ENCODE measurements at regions not wholly inside any gene's neighbourhood (a gene's known extent, or its start where the extent isn't known, plus 50 kb on each side); places are given as distances from the start of the nearest gene placed in this dataset.

DNA sequence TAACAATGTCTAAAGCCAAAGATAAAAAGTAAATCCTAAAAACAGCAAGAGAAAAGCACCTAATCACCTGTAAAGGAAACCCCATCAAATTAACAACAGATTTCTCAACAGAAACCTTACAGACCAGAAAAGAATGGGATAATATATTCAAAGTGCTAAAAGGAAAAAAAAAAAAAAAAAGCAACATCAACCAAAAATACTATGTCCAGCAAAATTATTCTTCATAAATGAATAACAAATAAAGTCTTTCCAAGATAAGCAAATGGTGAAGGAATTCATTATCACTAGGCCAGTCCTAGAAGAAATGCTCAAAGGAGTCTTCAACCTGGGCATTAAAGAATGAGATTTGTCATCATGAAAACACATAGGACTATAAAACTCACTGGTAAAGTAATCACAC lies 192.0 kb upstream of the UBASH3B start:
- no peak for TF ChIP-seq EZH2 (IDR thresholded peaks at IDR 0.05; ENCODE audit: borderline replicate concordance, low read depth, low read length, severe bottlenecking)
- TF ChIP-seq, protein P1, sequence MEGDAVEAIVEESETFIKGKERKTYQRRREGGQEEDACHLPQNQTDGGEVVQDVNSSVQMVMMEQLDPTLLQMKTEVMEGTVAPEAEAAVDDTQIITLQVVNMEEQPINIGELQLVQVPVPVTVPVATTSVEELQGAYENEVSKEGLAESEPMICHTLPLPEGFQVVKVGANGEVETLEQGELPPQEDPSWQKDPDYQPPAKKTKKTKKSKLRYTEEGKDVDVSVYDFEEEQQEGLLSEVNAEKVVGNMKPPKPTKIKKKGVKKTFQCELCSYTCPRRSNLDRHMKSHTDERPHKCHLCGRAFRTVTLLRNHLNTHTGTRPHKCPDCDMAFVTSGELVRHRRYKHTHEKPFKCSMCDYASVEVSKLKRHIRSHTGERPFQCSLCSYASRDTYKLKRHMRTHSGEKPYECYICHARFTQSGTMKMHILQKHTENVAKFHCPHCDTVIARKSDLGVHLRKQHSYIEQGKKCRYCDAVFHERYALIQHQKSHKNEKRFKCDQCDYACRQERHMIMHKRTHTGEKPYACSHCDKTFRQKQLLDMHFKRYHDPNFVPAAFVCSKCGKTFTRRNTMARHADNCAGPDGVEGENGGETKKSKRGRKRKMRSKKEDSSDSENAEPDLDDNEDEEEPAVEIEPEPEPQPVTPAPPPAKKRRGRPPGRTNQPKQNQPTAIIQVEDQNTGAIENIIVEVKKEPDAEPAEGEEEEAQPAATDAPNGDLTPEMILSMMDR (IDR thresholded peaks at IDR 0.05; ENCODE audit: borderline replicate concordance, extremely low read depth, low read length, poor library complexity, severe bottlenecking) = no peak
- no peaks in the 10 kb centered on the region for H4K20me1 ChIP-seq (ENCODE audit: insufficient read depth, low read length)
- no peaks in the 10 kb centered on the region for H3K79me2 ChIP-seq (ENCODE audit: insufficient read depth, low read length)
- no peak overlapping the region for H3K9ac ChIP-seq (ENCODE audit: low read depth, low read length)
- H3K36me3 ChIP-seq (ENCODE audit: insufficient read depth, low read length) = no peaks in the 10 kb centered on the region
- H3K9me3 ChIP-seq (ENCODE audit: insufficient read depth, low read length, severe bottlenecking) = no peaks in the 10 kb centered on the region
- no peak overlapping the region for H3K27ac ChIP-seq (ENCODE audit: low read length)
- DNase-seq = no peak
- no peak overlapping the region for H2AFZ ChIP-seq (ENCODE audit: low read depth, low read length)
- no peaks in the 10 kb centered on the region for H3K4me1 ChIP-seq (ENCODE audit: insufficient read depth, low read length)
- no peaks in the 10 kb centered on the region for H3K27me3 ChIP-seq (ENCODE audit: insufficient read depth, low read length, poor library complexity)
- H3K4me3 ChIP-seq (ENCODE audit: low read depth in 1 of 2, low read length in 2 of 2) = no peak overlapping the region
- no peak overlapping the region for H3K4me2 ChIP-seq (ENCODE audit: insufficient read depth, low read length)
- ATAC-seq (ENCODE audit: insufficient read depth, low read depth) = no peak

DNA sequence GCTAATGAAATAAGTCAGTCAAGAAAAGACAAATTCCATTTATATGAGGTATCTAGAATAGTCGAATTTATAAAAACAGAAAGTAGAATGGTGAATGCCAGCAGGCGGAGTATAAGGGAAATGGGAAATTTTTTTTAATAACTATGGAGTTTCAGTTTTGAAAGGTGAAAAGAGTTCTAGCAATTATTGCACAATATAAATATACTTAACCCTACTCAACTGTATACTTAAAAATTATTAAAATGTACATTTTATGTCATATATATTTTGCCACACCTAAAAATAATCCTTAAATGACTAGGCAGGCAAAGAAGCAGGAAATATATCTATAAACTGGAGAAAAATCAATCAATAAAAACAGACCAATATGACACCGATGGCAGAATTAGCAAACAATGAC lies 196.5 kb upstream of the UBASH3B start:
- Histone ChIP-seq H3K27me3 (ENCODE audit: insufficient read depth, low read length, poor library complexity) (no peaks in the 10 kb centered on the region), H3K4me1 (ENCODE audit: insufficient read depth, low read length) (no peaks in the 10 kb centered on the region), H3K79me2 (ENCODE audit: insufficient read depth, low read length) (no peaks in the 10 kb centered on the region), H3K27ac (ENCODE audit: low read length) (no peak overlapping the region), H3K9ac (ENCODE audit: low read depth, low read length) (no peak overlapping the region), H2AFZ (ENCODE audit: low read depth, low read length) (no peak overlapping the region), H3K4me2 (ENCODE audit: insufficient read depth, low read length) (no peak overlapping the region), H3K36me3 (ENCODE audit: insufficient read depth, low read length) (no peaks in the 10 kb centered on the region), H3K9me3 (ENCODE audit: insufficient read depth, low read length, severe bottlenecking) (peaks cover 2% of the 10 kb centered on the region), H3K4me3 (ENCODE audit: low read depth in 1 of 2, low read length in 2 of 2) (no peak overlapping the region), H4K20me1 (ENCODE audit: insufficient read depth, low read length) (no peaks in the 10 kb centered on the region)
- ATAC-seq (ENCODE audit: insufficient read depth, low read depth) = no peak
- DNase-seq = no peak
- no peak for TF ChIP-seq EZH2 (IDR thresholded peaks at IDR 0.05; ENCODE audit: borderline replicate concordance, low read depth, low read length, severe bottlenecking)
- TF ChIP-seq, protein P1 (IDR thresholded peaks at IDR 0.05; ENCODE audit: borderline replicate concordance, extremely low read depth, low read length, poor library complexity, severe bottlenecking) = no peak

DNA sequence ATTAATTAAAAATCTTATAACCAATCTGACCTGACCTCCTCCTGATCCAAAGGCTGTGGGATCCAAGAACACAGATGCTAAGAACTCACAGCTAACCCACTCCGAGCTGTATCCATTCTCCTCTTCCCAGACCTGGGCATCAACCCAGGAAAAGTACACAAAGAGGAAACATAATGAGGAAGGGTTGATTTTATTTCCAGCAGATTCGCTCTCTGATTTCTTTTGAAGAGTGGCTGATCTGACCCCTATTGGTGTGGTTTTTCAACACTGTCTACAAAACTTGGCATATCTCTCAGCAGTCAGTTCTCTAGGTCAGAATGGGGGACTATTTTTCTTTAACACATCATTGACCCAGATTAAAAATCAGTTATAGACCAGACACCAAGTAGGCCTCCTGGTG lies 201.9 kb upstream of the UBASH3B start:
- Histone ChIP-seq H3K27me3 (ENCODE audit: insufficient read depth, low read length, poor library complexity) (peaks cover 3% of the 10 kb centered on the region), H4K20me1 (ENCODE audit: insufficient read depth, low read length) (no peaks in the 10 kb centered on the region), H3K4me3 (ENCODE audit: low read depth in 1 of 2, low read length in 2 of 2) (no peak overlapping the region), H2AFZ (ENCODE audit: low read depth, low read length) (no peak overlapping the region), H3K36me3 (ENCODE audit: insufficient read depth, low read length) (no peaks in the 10 kb centered on the region), H3K4me1 (ENCODE audit: insufficient read depth, low read length) (no peaks in the 10 kb centered on the region), H3K79me2 (ENCODE audit: insufficient read depth, low read length) (no peaks in the 10 kb centered on the region), H3K9ac (ENCODE audit: low read depth, low read length) (no peak overlapping the region), H3K9me3 (ENCODE audit: insufficient read depth, low read length, severe bottlenecking) (peaks cover 2% of the 10 kb centered on the region), H3K4me2 (ENCODE audit: insufficient read depth, low read length) (no peak overlapping the region), H3K27ac (ENCODE audit: low read length) (no peak overlapping the region)
- ATAC-seq (ENCODE audit: insufficient read depth, low read depth) (no peak), DNase-seq (no peak)
- TF ChIP-seq, protein P1 (IDR thresholded peaks at IDR 0.05; ENCODE audit: borderline replicate concordance, extremely low read depth, low read length, poor library complexity, severe bottlenecking) = no peak
- TF ChIP-seq EZH2 (IDR thresholded peaks at IDR 0.05; ENCODE audit: borderline replicate concordance, low read depth, low read length, severe bottlenecking) = no peak

DNA sequence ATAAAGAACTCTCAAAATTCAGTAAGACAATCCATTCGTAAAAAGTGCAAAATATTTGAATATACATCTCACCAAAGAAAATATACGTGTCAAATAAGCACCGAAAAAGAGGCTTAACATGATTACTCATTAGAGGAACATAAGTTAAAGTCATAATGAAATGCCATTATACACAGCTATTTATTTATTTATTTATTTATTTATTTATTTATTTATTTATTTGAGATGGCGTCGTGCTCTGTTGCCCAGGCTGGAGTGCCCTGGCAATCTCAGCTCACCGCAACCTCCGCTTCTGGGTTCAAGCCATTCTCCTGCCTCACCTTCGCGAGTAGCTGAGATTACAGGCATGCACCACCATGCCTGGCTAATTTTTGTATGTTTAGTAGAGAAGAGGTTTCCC lies 203.6 kb upstream of the UBASH3B start:
- no peak overlapping the region for H3K4me3 ChIP-seq (ENCODE audit: low read depth in 1 of 2, low read length in 2 of 2)
- H3K9ac ChIP-seq (ENCODE audit: low read depth, low read length) = no peak overlapping the region
- no peaks in the 10 kb centered on the region for H4K20me1 ChIP-seq (ENCODE audit: insufficient read depth, low read length)
- no peaks in the 10 kb centered on the region for H3K79me2 ChIP-seq (ENCODE audit: insufficient read depth, low read length)
- no peaks in the 10 kb centered on the region for H3K36me3 ChIP-seq (ENCODE audit: insufficient read depth, low read length)
- H2AFZ ChIP-seq (ENCODE audit: low read depth, low read length) = no peak overlapping the region
- no peaks in the 10 kb centered on the region for H3K4me1 ChIP-seq (ENCODE audit: insufficient read depth, low read length)
- H3K4me2 ChIP-seq (ENCODE audit: insufficient read depth, low read length) = no peak overlapping the region
- no peak for TF ChIP-seq EZH2 (IDR thresholded peaks at IDR 0.05; ENCODE audit: borderline replicate concordance, low read depth, low read length, severe bottlenecking)
- TF ChIP-seq, protein P1 (IDR thresholded peaks at IDR 0.05; ENCODE audit: borderline replicate concordance, extremely low read depth, low read length, poor library complexity, severe bottlenecking) = no peak
- no peak for ATAC-seq (ENCODE audit: insufficient read depth, low read depth)
- no peak for DNase-seq
- no peaks in the 10 kb centered on the region for H3K9me3 ChIP-seq (ENCODE audit: insufficient read depth, low read length, severe bottlenecking)
- no peak overlapping the region for H3K27ac ChIP-seq (ENCODE audit: low read length)
- H3K27me3 ChIP-seq (ENCODE audit: insufficient read depth, low read length, poor library complexity) = peaks cover 3% of the 10 kb centered on the region
